WTC11 (cell line): ENCODE measurements at regions not wholly inside any gene's neighbourhood (a gene's known extent, or its start where the extent isn't known, plus 50 kb on each side); places are given as distances from the start of the nearest gene placed in this dataset.

Experiments used
- ATAC-seq: fragments of 200-7000 bp; cut with Tn5 transposase; 2 replicates; pipeline ENCODE4 v1.10.0; 2021; ENCODE audit warnings: mild to moderate bottlenecking, moderate library complexity
- CTCF ChIA-PET: fragments of 300-600 bp; sonication (Branson Sonifier 250); formaldehyde crosslinking; loops from one replicate; lab custom pipeline; 2021; ENCODE audit warnings: antibody characterized with exemption; lab: Charles Lee
- POLR2A ChIA-PET: fragments of 350-600 bp; sonication (Branson Sonifier 250); formaldehyde crosslinking; loops from one replicate; lab custom pipeline; 2021; ENCODE audit warnings: antibody characterized with exemption; lab: Charles Lee
- DNase-seq: peaks from one replicate; pipeline ENCODE4 v3.0.0; 2021; ENCODE audit warnings: low spot score
- H3K27ac Mint-ChIP-seq: 2 replicates; pipeline ENCODE4 v1.8.0; 2021; ENCODE audit warnings: mixed read lengths
- H3K27me3 Mint-ChIP-seq: 2 replicates; pipeline ENCODE4 v1.8.0; 2021; ENCODE audit warnings: low read depth, mild to moderate bottlenecking, moderate library complexity, mixed read lengths
- H3K36me3 Mint-ChIP-seq: 2 replicates; pipeline ENCODE4 v1.8.0; 2021; ENCODE audit warnings: mixed read lengths
- H3K4me1 Mint-ChIP-seq: 2 replicates; pipeline ENCODE4 v1.8.0; 2022; ENCODE audit warnings: mixed read lengths
- H3K4me3 Mint-ChIP-seq: 2 replicates; pipeline ENCODE4 v1.8.0; 2021; ENCODE audit warnings: mild to moderate bottlenecking, moderate library complexity, mixed read lengths
- H3K9me3 Mint-ChIP-seq: 2 replicates; pipeline ENCODE4 v1.8.0; 2021; ENCODE audit warnings: mixed read lengths
- ELF4 ChIP-seq: sonication (generic); formaldehyde crosslinking; IDR thresholded peaks from 2 replicates; pipeline ENCODE4 v1.8.1; 2022; ENCODE audit warnings: low read depth, mild to moderate bottlenecking, moderate library complexity, missing genetic modification reagents
- EMX1 ChIP-seq: fragments of 250-450 bp; sonication (Bioruptor Pico); IDR thresholded peaks from 2 replicates; pipeline ENCODE4 v1.8.0; 2021; ENCODE audit warnings: mild to moderate bottlenecking
- FOXJ3 ChIP-seq: sonication (generic); formaldehyde crosslinking; IDR thresholded peaks from 2 replicates; pipeline ENCODE4 v1.9.0; 2021; ENCODE audit warnings: missing genetic modification reagents, mild to moderate bottlenecking, borderline replicate concordance
- GRHL2 ChIP-seq: fragments of 250-450 bp; sonication (Bioruptor Pico); IDR thresholded peaks from 2 replicates; pipeline ENCODE4 v1.8.0; 2022; ENCODE audit warnings: mild to moderate bottlenecking, moderate library complexity; ENCODE audit not compliant: insufficient replicate concordance, severe bottlenecking
- IRF2 ChIP-seq: sonication (generic); formaldehyde crosslinking; IDR thresholded peaks from 2 replicates; pipeline ENCODE4 v1.8.0; 2022; ENCODE audit warnings: low read depth, missing genetic modification reagents, borderline replicate concordance
- KAT7 ChIP-seq: sonication (generic); formaldehyde crosslinking; IDR thresholded peaks from 2 replicates; pipeline ENCODE4 v1.8.1; 2023; ENCODE audit warnings: missing genetic modification reagents, mild to moderate bottlenecking, borderline replicate concordance
- NFATC4 ChIP-seq: fragments of 250-450 bp; sonication (Bioruptor Pico); IDR thresholded peaks from 2 replicates; pipeline ENCODE4 v1.9.0; 2021; ENCODE audit warnings: mild to moderate bottlenecking
- OVOL2 ChIP-seq: fragments of 250-450 bp; sonication (Bioruptor Pico); IDR thresholded peaks from 2 replicates; pipeline ENCODE4 v1.9.0; 2021; ENCODE audit warnings: mild to moderate bottlenecking, borderline replicate concordance
- RORB ChIP-seq: fragments of 250-450 bp; sonication (Bioruptor Pico); IDR thresholded peaks from 2 replicates; pipeline ENCODE4 v1.9.0; 2021; ENCODE audit warnings: mild to moderate bottlenecking
- SMAD3 ChIP-seq: sonication (generic); formaldehyde crosslinking; IDR thresholded peaks from 2 replicates; pipeline ENCODE4 v1.8.0; 2022; ENCODE audit warnings: missing genetic modification reagents, mild to moderate bottlenecking, borderline replicate concordance
- STAT6 ChIP-seq: sonication (generic); formaldehyde crosslinking; conservative IDR thresholded peaks from 2 replicates; pipeline ENCODE4 v1.8.1; 2023; ENCODE audit warnings: mild to moderate bottlenecking, low read depth, missing genetic modification reagents, moderate library complexity
- ZNF121 ChIP-seq: sonication (generic); formaldehyde crosslinking; IDR thresholded peaks from 2 replicates; pipeline ENCODE4 v1.8.0; 2023; ENCODE audit warnings: missing genetic modification reagents
- ZNF396 ChIP-seq: fragments of 250-450 bp; sonication (Bioruptor Pico); IDR thresholded peaks from 2 replicates; pipeline ENCODE4 v1.8.0; 2021; ENCODE audit warnings: mild to moderate bottlenecking, moderate library complexity, borderline replicate concordance
- ZNF532 ChIP-seq: fragments of 250-450 bp; sonication (Bioruptor Pico); IDR thresholded peaks from 2 replicates; pipeline ENCODE4 v1.9.0; 2021; ENCODE audit warnings: mild to moderate bottlenecking, borderline replicate concordance
- TF ChIP-seq, protein P1 (sequence below): sonication (generic); formaldehyde crosslinking; IDR thresholded peaks from 2 replicates; pipeline ENCODE4 v1.8.0; 2022; ENCODE audit warnings: mild to moderate bottlenecking, missing genetic modification reagents

DNA sequence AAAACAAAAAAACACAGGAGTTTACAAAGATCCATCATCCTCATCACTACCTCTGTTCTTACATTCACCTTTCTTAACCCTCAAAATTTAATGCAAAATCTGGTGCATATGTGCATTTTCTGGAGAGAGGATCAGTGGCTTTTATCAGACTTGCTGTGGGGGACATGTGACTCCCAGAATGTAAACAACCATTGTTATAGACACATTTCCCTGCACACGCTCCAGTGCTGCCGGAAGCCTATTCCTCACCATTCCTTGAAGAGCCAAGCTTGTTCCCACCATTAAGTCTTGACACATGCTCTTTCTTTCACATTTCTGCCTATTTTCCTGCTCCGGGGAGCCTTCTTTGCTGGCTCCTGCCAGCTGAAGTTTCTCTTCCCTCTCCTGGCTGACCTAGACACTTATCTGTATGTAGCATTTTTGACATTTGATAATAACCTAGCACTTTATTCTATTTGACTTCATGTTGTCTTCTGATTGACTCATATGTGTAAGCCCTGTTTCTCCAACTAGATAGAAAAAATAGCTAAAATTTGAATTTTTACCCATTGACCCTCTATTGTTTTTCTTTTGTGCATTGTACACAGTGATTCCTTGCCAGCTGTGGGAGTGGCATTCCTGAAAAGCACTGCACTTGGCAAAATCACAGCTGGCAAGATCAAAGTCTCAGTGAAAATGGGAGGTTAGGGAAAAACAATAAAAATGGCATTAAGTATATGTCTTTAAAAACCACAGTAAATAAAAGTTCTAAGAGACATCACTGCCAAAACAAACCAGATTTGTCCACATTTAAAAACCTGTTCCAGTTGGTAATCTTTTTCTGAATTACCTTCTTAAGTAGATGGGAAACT is 76.8 kb upstream of the CIBAR2 start (continued):
- TF ChIP-seq KAT7 (CRISPR knock-in tag): no peak

GRCh38 chr16:85190572-85190971 is 78.3 kb upstream of the CIBAR2 start:
- no peak overlapping the region for H3K27ac Mint-ChIP-seq
- H3K36me3 Mint-ChIP-seq: peaks cover 3% of the 10 kb centered on the region; the same call in 1 of the 2 replicates
- no peak for TF ChIP-seq STAT6 (CRISPR knock-in tag)
- TF ChIP-seq, protein P1, sequence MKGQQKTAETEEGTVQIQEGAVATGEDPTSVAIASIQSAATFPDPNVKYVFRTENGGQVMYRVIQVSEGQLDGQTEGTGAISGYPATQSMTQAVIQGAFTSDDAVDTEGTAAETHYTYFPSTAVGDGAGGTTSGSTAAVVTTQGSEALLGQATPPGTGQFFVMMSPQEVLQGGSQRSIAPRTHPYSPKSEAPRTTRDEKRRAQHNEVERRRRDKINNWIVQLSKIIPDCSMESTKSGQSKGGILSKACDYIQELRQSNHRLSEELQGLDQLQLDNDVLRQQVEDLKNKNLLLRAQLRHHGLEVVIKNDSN (CRISPR knock-in tag): no peak
- no peak for TF ChIP-seq ELF4 (CRISPR knock-in tag)
- TF ChIP-seq RORB (CRISPR knock-in tag): no peak
- TF ChIP-seq ZNF396 (CRISPR knock-in tag): no peak
- no peak for TF ChIP-seq EMX1 (CRISPR knock-in tag)
- no peak for TF ChIP-seq FOXJ3 (CRISPR knock-in tag)
- no peak for TF ChIP-seq IRF2
- TF ChIP-seq NFATC4 (CRISPR knock-in tag): no peak
- TF ChIP-seq ZNF532 (CRISPR knock-in tag): no peak
- no peak for TF ChIP-seq ZNF121 (CRISPR knock-in tag)
- TF ChIP-seq OVOL2 (CRISPR knock-in tag): no peak
- no peak for TF ChIP-seq SMAD3
- TF ChIP-seq GRHL2: no peak
- ChIA-PET CTCF (interaction anchor here (3.1 kb wide), 1 partner anchor 76 kb away, joined by 13 read pairs; no protein-coding TSS in a partner anchor), POLR2A (no interaction called here)
- H3K4me3 Mint-ChIP-seq: no peak overlapping the region
- no peak for ATAC-seq
- DNase-seq: no peak
- 0 out of 2 replicates have a peak, but pooled peaks cover 9% of the 10 kb centered on the region for H3K4me1 Mint-ChIP-seq
- no peaks in the 10 kb centered on the region for H3K27me3 Mint-ChIP-seq
- H3K9me3 Mint-ChIP-seq: no peaks in the 10 kb centered on the region
